Breast epithelium (tissue), 3 donors: ENCODE measurements at regions not wholly inside any gene's neighbourhood (a gene's known extent, or its start where the extent isn't known, plus 50 kb on each side); places are given as distances from the start of the nearest gene placed in this dataset.
"Not testable (repeated sequence)": the region's sequence is repeated elsewhere in the genome, so short reads cannot be mapped to it uniquely, and the experiment has no call there.

Experiments
- POLR2A ChIP-seq: fragments of 450-650 bp; IDR thresholded peaks from one replicate; pipeline ENCODE4 v1.6.1; 2016; ENCODE audit warnings: antibody characterized with exemption, mild to moderate bottlenecking, moderate library complexity
- POLR2AphosphoS5 ChIP-seq, 3 donors: sonication (generic); formaldehyde crosslinking; IDR thresholded peaks; one replicate each; pipeline ENCODE4 v1.6.1; 2017; ENCODE audit warnings: antibody characterized with exemption in 3 of 3
- TF ChIP-seq, protein P1 (sequence below), 3 donors: fragments of 450-650 bp; IDR thresholded peaks; one replicate each; pipeline ENCODE4 v1.5.1; 2016 to 2017; ENCODE audit warnings: antibody characterized with exemption in 3 of 3, mild to moderate bottlenecking in 3 of 3, moderate library complexity in 3 of 3

DNA sequence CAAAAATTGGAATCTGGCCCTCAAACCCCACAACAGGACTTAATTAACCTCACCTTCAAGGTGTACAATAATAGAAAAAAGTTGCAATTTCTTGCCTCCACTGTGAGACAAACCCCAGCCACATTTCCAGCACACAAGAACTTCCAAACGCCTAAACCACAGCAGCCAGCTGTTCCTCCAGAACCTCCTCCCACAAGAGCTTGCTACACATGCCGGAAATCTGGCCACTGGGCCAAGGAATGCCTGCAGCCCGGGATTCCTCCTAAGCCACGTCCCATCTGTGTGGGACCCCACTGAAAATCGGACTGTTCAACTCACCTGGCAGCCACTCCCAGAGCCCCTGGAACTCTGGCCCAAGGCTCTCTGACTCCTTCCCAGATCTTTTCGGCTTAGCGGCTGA lies 315.9 kb upstream of the EDIL3 start:
- TF ChIP-seq, protein P1, sequence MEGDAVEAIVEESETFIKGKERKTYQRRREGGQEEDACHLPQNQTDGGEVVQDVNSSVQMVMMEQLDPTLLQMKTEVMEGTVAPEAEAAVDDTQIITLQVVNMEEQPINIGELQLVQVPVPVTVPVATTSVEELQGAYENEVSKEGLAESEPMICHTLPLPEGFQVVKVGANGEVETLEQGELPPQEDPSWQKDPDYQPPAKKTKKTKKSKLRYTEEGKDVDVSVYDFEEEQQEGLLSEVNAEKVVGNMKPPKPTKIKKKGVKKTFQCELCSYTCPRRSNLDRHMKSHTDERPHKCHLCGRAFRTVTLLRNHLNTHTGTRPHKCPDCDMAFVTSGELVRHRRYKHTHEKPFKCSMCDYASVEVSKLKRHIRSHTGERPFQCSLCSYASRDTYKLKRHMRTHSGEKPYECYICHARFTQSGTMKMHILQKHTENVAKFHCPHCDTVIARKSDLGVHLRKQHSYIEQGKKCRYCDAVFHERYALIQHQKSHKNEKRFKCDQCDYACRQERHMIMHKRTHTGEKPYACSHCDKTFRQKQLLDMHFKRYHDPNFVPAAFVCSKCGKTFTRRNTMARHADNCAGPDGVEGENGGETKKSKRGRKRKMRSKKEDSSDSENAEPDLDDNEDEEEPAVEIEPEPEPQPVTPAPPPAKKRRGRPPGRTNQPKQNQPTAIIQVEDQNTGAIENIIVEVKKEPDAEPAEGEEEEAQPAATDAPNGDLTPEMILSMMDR (IDR thresholded peaks at IDR 0.05), result not testable (repeated sequence)
- TF ChIP-seq POLR2A; POLR2AphosphoS5 (IDR thresholded peaks at IDR 0.05): not testable (repeated sequence)
